NCI-H524 (cell line): ENCODE measurements at regions not wholly inside any gene's neighbourhood (a gene's known extent, or its start where the extent isn't known, plus 50 kb on each side); places are given as distances from the start of the nearest gene placed in this dataset.

Experiments used
- DNase-seq, 2 experiments: peaks; one replicate each; lab custom pipeline; 2025; lab: John Stamatoyannopoulos, UW

DNA sequence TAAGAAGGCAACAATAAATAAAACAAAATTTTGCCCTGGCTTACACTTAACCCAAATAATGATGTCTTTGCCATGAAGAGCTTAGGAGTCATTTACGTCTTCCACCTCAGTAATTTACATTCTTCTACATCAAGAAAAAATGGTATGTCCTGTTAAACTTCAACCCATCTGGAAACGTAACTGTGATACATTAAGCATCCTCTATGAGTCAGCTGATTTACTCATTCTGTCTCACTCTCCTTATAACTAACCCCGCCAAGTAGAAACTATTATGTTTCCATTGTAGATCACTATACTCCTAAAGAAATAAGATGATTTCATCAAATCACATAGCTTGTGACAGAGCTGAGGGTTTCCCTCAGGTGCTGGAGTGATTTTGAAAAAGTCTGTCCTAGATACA lies 330.7 kb downstream of the CDC14C start:
- no peak for DNase-seq

DNA sequence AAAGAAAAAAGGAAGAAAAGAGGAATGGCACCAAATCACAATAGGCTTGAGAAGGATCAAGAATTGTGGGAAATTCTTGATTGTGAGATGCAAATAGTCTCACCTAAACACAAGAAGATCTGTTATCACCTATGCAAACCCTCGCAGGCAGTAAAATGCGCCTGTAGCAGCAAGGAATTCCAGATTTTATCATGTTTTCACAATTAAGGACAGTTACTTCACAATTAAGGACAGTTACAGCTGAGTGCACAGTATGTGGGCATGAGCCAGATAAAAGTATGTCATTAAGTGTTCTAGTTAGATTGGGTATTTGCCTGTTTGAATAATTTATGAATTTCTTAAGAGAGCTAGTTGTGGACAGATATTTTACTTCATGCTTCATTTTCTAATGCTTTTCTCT lies 336.2 kb downstream of the CDC14C start:
- no peak for DNase-seq

DNA sequence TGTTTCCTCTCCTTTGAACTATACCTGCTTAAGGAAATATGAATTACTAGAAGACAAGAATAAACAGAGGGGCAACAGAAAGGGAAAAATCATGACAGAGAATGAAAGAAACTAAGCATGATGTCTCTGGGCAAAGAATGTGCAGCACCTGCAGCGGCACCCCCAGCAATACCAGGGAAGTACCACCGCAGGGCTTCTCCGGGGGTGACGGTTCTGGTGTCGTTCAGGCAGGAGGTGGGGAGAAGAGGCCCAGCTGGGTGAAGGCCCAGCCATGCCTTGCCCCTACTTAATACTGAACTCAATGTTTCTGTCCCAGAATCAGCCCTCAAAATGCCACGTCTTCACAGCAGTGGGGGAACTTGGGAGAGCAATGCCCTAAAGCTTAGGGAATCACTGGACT lies 337.6 kb downstream of the CDC14C start:
- DNase-seq, result no peak

DNA sequence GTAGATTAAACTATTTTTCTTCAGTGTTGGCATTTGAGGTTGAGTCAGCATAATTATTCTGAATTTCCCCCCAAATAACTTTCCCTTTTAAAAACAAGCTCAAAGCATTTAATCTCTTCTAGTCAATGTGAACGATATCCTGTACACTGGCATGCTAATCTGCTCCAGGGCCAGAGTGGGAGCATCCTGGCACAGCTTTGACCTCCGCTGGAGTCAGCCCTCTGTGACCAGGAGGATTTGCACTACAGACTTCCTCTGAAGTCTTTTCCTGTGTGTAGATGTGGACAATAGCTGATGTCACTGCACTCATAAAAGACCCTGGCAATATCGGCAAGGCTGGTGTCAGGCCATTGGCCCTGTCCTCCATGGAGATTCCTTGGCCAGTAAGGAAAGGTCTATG lies 340.2 kb downstream of the CDC14C start:
- no peak for DNase-seq

DNA sequence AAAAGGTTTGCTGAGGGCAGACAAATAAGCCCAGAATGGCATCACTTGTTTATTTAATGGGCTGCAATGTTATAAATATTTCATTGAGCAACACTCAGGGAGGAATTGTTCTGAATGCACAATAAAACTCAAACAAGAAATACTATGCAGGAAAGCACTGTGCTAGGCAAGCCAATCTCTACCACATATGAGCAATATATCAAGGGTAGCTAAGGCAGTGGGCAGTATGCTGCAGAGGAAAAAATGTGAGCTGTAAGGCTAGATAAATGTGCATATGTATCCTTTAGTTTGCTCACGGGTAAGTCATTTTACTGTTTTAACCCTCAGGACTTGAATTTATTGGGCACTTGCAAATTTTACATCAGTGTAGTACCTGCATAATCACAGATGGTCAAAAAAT lies 349.6 kb downstream of the CDC14C start:
- DNase-seq, result no peak

DNA sequence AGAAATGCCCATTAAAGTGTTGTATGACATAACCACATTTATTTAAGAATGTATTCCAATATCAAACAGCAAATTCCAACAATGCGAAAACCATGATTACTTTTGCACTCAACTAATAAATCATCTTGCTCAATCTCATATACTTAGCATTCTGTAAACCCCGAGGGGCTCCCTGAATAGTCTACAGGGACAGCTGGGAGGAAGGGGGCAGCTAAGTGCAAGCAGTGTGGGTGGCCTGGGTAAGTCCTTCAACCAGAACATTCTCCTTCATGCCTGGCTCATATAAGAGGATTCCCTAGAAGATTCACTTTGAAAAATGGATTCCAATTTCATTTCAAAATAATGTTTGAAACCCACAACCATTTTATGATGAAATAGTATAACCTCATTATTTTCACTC lies 355.5 kb downstream of the CDC14C start:
- DNase-seq, result peak in 1 of 2 experiments; percentile 9

DNA sequence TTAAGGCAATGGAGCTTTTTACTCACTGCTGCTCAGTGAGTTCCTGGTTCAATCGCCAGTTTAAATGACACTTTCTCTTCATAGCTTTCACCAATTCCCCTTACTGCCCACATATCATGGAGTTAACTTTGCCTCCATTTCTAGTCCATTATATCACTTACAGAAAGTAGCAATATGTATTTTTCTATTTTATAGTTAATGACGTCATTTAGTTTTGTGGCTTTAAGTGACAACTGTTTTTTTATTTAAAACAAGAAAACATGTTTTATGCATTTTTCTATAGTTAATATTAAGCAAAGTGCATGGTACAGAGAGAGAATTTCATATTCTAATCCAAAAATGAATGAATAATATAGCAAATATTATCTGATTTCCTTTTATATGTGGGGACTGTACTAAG lies 363.3 kb downstream of the CDC14C start:
- no peak for DNase-seq

DNA sequence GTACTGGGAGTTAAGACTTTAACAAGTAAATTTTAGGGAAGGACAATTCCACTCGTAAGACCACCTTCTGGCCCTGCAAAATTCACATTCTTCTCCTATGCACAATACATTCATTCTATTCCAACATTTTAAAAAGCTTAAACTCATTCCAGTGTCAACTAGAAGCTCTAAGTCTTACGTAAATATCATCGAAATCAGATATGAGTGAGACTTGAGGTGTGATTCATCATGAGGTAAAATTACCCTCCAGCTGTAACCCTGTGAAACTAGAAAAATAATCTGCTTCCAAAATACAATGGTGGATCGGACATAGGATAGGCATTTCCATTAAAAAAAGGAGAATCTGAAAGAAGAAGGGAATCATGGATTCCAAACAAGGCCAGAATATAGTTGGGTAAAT lies 370.3 kb downstream of the CDC14C start:
- no peak for DNase-seq

DNA sequence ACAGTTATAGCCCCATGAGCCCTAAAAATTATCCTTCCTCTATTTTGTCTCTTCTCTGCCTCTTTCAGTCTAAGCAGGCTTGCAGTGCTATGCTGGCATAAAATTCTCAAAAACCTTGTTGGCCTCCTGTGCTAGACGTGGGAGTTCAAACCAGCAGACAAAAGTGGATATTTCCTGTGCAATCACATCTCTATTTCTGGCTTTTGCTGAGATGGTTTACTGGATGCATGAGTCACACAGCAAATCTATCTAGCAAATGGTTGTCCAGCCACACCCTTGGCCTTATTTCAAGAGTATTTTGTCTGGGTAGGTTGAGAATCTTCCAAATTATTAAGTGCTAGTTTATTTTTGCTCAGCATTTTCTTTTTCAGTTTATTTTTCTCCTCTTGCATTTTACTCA lies 370.8 kb downstream of the CDC14C start:
- DNase-seq, result no peak

DNA sequence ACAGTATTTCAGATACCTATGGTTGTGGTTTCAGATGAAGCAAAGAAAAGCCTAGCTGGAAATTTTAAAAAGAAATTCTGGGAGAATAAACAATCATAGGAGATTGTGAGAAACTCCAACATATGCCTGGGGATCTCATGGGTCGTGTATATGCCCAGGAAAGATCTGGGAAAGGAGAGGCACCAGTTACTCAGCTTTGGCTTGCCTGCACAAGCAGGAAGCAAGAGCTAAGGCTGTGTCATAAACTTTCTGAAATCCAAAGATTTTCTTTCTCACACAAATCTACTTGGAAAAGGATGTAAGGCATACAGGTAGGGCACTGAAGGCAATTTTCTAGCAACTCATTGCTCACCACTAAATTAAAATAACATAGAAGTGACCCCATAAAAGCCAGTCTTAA lies 373.6 kb downstream of the CDC14C start:
- no peak for DNase-seq

DNA sequence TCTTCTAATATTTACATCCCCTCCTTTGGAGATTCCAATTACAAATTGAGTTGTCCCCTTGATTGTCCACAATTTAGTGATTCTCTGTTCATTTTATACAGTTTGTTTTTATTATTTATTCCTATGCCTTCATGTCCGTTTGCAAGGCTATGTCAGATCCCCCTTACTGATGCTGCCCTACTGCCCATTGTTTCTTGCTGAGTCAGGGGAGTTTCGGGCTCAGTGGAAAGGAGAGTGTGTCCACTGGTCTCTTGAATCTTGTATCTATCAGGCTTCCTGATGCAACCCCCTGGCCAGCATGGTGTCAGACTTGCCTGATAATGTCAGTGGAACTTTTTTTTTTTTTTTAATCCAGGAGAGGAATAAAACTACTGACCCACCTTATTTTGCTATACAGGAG lies 384.4 kb downstream of the CDC14C start:
- no peak for DNase-seq

DNA sequence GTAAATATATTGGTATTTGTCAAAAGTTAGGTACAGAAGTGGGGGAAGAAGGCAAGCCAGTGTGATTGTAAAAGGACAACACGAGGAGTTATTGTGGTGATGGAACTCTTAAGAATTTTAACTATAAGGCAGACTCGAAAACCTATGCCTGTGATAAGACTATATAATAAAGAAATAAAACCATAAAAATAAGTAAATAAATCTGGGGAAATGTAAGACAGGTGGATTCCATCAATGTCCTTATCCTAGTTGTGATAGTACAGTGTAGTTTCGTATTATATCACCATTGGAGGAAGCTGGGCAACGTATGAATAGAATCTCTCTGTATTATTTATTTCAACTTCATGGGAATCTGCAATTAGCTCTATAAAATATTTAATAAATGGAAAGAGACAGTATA lies 395.7 kb downstream of the CDC14C start:
- DNase-seq, result no peak

DNA sequence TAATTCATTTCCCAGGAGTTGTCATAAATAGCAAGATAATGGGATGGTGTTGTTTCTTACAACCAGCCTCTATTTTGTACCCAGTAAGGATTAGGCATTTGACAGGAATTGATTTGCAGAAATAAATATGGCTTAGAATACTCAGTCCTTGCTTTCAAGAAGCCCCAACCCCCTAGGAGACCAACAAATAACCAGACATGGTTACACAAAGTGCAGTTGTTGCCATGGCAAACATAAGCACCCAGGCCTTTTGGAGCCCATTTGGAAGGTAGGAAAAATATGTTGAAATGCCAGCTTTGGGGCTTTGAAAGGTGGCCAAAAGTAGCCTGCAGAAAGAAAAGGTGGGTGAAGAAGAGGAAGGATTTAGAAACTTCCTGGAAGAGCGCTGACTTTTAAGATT lies 397.5 kb downstream of the CDC14C start:
- DNase-seq, result no peak

DNA sequence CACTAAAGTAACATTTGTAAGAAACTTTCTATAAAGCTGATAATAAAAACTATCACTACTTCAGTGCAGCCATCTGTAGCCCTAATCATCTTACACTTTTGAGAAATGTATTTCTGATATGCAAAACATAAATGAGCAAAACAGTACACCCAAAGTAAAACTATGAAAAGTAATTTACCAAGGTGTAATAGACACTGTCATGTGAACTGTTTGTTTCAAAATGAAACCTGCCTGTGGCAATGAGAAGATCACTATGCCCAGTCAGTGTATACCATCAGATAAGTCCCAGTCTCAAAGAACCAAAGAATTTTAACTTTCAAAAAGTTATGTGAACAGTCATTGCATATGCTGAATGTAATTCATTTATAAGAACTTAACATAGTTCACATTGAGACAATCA lies 398.1 kb downstream of the CDC14C start:
- DNase-seq, result no peak

DNA sequence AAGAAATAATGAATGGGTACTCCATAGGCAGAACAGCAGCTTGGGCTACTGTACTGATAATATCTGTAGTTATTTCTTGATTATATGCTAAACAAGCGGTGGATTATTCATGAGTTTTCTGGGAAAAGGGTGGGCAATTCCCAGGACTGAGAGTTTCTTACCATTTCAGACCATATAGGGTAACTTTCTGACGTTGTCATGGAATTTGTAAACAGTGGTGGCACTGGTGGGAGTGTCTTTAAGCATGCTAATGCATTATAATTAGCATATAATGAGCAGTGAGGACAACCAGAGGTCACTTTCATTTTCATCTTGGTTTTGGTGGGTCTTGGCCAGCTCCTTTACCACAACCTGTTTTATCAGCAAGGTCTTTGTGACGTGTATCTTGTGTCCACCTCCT lies 399.7 kb downstream of the CDC14C start:
- no peak for DNase-seq

DNA sequence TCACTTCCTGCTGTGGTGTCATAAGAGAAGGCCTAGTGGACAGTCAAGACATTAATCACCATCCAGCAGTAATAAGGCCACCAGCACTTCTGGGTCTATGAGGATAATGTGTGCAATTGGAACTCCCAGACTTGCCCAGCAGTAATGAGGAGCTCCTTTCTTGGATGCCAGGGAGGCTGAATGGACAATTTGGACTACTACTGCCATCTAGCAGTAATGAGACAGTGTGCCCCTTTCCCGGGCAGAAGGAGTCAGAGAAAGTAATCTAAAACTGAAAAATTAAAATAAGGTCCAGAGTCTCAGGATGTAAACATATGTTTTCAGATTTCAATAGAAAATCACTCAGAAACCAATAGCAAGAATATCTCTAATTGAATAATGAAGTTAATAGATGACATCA lies 400.4 kb downstream of the CDC14C start:
- peak; percentile 15 to 54 for DNase-seq

DNA sequence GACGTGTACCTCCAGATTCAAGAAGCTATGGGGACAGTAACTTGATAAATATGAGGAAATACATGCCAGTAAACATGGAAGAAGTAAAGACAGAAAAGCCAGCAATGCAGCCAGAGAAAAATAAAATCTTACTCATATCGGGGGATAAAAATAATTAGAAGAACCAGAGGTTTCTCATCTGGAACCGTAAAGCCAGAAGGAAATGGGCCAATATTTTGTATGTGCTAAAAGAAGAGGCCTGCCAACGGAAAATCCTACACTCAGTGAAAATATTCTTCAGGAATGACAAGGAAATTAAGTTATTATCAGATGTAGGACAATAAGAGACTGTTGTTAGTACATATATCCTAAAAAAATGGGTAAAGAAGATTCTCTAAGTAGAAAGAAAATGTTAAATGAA lies 401.2 kb downstream of the CDC14C start:
- no peak for DNase-seq

DNA sequence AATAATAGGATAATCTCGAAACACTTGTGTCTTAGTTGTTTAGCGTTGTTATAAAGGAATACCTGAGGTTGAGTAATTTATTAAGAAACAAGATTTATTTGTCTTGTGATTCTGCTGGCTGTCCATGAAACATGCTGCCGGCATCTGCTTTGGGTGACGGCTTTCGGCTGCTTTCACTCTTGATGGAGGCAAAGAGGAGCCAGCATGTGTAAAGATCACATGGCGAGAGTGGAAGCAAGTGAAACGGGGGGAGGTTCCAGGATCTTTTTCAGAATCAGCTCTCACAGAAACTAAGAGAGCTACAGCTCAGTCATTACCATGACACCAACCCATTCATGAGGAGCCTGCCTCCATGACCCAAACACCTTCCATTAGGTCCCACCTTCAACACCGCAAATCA lies 402.8 kb downstream of the CDC14C start:
- no peak for DNase-seq

DNA sequence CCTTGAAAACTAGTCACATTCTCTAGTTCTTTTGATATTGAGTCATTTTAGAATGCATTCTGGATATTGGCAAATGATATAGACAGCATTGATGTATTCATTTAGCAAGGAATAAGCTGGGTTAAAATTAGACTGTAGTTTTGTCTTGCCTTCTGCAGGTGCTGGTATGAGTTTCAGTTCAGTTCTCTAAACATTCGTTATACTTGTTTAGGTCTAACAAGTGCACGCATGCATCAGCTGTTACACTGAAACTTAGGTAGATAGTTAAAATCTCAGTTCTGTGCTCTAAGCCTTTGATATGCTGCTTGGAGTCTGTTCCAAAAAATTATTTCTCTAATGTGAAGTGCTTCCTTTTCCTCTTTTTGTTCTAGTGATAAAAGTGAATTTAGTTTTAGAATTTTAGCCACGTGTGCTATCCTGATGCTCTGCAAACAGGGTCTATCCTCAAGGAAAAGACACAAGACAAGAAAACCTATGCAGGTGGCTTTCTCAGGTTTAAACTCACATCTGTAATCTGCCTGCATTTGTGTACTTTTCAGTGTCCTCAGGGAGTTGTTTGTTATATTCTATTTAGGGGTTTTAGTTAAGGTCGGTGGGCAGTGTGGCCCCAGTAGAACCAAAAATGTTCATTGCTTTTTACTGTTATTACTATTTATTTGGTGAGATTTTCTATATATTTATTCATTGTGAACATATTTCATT lies 409.0 kb downstream of the CDC14C start:
- no peak for DNase-seq

DNA sequence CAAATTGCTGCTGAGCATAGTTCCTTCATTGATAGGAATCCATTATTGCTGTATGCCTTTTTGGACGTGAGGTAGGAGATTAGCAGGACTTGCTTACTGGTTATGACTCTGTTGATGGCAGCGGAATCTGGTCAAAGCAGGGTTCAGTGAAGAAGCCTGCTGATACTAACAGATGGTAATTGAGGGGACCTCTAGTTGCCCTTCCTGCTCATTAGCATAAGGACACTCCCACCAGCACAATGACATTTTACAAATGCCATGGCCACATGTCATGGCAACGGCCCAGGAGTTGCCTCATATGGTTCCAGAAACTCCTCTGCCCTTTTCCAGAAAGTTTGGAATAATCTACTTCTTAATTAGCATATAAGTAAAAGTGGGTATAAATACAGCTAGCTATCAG lies 417.5 kb downstream of the CDC14C start:
- peak in 1 of 2 experiments; percentile 6 for DNase-seq

DNA sequence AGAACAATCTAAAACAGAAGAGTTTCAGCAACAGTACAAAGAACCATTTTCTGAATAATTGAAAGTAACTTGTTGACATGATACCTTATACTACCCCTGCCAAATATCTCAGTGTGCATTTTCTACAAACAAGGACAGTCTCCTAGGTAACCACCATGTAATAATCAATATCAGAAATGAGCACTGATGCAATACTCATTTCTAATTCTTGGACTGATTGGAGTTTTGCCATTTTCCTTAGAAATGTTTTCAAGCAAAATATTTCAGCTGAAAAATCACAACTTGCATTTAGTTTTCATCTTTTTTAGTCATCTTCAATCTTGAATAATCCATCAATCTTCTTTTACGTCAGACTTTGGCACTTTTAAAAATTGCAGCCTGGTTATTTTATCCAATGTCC lies 420.2 kb downstream of the CDC14C start:
- no peak for DNase-seq

DNA sequence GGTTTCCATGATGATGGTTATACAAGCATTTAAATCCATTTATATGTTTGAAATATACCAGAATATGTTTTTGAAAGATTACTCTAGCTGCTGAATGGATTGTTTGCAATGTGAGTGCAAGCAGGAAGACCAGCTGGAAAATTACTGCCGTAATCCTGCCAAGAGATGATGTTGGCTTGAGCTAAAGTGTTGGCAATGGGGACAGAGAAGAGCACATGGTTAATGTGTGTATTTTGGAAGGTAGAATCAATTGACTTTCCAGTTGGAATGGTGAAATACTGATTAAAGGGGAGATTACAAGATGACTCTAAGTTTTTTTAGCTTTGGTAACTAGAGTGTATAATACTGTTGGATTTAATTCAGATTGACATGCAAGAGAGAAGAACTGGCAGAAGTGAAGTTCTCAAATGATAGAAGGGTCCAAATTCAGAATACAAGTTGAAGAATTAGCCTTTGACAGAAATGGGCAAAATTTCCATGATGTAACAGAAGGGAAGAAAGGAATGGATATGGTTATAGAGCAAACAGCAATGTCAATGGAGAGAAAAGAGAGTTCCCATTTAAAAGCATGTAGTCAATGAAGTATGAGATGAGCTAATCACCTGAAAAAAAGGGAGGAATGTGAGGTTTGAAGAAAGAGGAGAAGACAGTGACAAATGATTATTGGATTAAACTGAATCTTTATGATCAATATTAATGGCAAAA lies 422.0 kb downstream of the CDC14C start:
- no peak for DNase-seq

DNA sequence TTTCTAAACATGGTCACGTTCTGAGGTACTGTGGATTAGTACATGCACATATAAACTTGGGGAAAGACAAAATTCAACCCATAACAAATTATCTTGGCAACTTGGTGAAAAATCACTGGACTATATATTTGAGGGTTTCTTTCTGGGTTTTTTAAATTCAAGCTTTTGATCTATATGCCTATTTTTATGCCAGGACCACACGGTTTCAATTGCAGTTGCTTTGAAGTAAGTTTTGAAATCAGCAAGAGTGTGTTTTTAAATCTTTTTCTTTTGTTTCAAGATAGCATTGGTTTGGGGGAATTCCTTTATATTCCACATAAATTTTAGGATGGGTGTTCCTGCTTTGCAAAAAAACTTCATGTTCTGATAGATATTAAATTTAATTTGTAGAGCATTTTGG lies 406.4 kb upstream of the VWC2 start:
- DNase-seq, result no peak

DNA sequence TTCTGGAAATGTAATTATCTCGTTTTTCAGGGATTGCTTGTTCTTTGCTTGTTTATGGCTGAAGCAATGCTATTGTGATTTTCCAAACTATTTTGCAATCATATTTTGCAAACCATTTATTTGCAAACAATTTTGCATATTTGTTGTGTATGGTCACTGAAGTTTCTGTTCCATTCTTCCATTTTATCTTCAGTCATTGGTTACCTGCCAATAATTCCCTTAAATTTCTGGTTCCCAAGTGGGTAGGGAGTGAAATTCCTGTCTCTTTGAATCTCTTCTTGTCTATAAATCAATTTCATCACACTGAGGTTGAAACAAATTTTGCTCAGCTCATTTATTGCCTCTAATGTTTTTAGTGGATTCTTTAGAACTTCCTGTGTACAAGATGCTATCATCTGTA lies 401.7 kb upstream of the VWC2 start:
- DNase-seq, result no peak
